SW480 (cell line): ENCODE measurements at regions not wholly inside any gene's neighbourhood (a gene's known extent, or its start where the extent isn't known, plus 50 kb on each side); places are given as distances from the start of the nearest gene placed in this dataset.

Experiments used
- DNase-seq: peaks from one replicate; pipeline ENCODE4 v3.0.0-alpha.2; 2016; ENCODE audit warnings: low spot score

GRCh38 chr18:22355598-22355997 lies 62.1 kb downstream of the CTAGE1 start:
- DNase-seq: no peak

DNA sequence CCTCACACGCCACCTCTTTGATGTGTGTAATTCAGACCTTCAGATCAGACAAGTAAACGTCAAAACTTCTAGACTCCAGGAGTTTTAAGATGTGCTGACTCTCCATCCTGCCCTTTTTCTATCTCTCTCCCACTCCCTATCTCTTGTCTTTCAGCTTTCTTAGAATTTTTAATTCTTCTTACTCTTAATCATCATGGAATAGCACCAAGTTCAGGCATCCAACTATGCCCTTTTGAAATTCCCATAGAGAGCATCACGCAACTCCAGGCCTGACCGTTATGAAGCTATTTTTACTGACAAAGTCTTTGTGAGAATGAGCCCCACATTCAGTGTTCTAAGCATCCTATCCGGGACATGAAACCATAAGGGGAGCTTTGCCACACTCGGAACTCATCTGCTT lies 62.6 kb downstream of the CTAGE1 start:
- DNase-seq: no peak

GRCh38 chr18:22349966-22350365 lies 67.7 kb downstream of the CTAGE1 start:
- DNase-seq: no peak

GRCh38 chr18:22349317-22349898 lies 68.3 kb downstream of the CTAGE1 start:
- DNase-seq: no peak

DNA sequence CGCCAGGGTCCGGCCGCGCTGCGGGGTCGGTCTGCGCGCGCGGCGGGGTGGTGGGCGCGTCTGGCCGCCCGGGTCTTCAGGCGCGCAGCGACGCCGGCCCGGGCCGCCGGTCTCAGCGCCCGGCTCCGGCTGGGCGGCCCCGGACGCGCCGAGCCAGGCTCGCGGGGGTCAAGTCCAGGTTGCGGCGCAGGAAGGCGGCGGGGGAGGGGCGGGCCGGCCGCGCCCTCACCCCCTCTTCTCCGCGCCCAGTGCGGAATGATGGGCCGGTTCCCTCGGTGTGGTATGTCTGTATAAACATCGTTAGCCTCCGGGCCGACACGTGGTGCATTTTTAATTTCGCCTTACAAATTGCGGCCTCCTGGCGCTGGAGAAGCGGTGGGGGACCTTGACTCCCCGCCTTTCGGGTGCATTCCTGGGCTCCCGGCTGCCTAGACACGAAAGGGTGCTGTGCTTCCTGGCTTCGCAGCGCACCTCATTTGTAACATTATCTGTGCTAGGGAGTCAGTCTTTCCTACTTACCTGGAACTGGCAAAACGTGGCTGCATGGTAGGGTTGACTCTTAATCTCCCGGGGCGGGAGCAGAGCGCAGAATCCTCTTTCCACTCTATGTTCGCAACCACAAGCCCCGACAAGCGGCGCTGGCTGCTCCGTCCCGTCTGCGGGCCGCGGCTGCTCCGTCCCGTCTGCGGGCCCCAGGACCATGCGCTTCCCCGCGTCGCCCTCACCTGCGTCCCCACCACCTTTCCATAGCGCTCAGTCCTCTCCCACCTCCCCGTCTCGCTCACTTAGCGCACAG lies 69.0 kb downstream of the CTAGE1 start:
- peak; percentile 42 for DNase-seq

- DNase-seq: peak; percentile 3
Observed at GRCh38 chr18:22347606-22348511, 69.9 kb downstream of the CTAGE1 start.

GRCh38 chr18:22346953-22347605 lies 70.6 kb downstream of the CTAGE1 start:
- no peak for DNase-seq

DNA sequence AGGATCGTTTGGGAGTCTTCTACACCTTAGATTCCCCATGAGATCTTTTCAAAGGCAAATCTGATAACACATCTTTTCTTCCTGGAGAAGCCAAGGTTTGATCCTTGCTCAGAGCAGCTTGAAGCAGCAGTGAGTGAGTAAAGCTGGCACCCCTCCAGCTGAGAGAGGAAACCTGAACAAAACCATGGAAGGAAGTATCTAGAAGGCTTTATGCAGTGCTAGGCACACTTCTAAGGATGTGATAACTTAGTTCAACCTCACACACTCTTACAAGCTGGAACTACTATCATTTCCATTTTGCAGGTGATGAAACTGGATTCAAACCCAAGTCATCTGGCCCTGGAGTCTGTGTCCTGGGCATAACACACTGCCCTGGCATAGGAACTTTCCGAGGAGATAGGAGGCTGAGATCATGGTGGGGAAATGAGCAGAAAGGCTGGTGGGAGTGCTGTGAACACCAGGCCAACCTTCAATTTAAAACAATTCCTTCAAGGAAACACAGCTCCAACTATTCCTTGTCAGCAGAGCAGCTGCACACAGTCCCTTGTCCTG lies 71.2 kb downstream of the CTAGE1 start:
- no peak for DNase-seq

DNA sequence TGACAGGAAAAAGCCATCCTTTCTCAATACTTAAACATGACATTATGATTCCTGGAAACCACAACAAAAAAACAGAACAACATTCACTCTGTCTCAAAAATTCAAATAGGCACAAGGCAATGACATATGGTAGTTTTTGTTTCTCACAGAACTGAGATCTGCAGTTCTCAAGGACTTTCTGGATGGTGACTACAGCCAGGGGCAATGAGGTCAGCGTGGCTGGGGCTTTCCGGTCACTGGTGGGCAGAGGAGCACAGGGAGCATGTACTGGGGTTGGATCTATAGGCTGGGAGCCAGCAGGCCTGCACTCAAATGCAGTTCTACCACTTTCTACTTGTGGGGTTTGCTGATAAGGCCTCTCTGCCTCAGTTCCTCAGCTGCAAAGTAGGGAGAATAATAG lies 72.0 kb downstream of the CTAGE1 start:
- DNase-seq: no peak

DNA sequence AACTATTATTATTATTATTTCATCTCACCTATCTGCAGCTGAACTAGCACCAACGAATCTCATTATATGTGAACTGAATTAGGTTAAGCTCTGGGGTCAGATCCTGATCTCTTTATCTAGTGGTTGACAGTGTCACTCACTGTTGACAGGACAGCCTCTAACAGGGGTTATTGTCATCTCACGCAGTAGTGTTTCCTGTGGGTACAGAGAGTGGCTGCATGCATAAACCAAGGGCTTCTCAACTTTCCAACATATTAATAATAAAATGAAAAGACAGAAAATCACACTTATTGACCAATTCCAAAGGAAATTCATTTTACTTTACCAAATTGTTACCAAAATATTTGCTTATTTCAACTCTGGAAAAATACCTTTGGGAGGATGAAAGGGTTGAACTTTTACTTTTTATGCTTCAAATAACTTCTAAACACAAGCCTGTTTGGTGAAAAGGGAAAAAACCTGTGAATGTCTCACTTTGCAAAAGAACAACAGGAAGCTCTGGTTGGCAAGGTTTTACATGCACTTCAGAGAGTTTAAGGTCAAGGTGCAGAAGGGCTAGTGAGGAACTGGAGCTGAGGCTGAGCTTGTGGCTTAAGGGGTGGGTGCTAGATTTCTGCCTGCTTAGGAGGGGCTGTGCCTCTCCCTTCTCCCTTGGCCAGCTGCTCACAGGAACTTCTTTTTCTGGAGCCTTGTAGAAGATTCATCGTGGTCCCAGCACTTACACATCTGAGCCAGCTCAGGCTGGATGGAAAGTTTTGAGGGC lies 72.6 kb downstream of the CTAGE1 start:
- DNase-seq: no peak

DNA sequence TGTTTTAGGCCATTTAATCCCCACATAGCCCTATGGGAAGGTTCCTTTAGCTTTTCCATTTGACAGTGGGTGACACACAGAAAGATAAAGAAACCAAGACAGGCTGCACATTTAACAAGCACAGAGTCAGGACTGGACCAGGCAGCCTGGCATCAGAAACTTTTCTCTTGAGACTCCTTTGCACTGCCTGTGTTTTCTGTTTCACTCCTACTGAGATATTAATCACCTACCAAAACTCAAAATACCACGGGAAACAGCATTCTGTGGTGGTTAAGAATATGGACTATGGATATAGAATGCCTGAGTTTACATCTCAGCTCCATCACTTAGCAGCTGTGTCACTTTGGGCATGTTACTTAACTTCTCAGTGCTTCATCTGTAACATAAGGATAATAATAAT lies 73.3 kb downstream of the CTAGE1 start:
- DNase-seq: no peak

DNA sequence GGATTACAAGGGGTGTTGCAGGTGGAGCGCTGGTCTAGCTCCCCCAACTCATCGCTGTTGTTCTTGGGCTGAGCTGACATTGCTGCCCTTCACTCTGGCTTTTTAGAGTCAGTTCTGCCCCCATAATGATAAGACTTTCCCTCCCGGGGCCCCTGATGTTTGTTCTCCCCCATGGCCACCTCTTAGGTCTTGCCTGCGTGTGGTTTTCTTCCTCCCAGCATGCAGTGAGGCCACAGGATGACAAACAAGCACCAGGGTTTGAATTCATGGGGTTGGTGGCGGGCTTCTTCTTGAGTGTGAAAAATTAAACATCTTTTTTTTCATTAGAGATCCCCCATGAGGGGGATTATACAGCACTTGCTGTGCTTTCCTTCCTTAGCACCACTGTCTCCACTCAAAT lies 74.1 kb downstream of the CTAGE1 start:
- no peak for DNase-seq

DNA sequence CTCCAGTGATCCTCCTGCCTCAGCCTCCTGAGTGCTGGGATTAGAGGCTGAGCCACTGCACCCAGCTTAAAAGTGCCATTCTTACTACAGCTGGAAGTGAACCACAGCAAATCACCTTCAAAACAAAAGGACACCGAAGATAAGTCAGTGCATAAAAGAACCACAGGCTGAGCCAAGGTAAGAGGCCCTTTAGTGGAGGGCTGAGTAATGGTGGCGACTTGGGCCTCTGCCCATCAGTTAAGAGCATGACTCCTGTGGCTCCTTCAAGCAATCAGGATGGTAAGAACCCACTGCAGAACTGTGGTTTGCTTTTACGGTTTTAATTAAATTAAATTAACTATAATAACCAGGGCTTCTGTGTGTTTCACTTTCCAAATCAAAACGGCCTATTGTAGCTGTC lies 75.1 kb downstream of the CTAGE1 start:
- DNase-seq: no peak

DNA sequence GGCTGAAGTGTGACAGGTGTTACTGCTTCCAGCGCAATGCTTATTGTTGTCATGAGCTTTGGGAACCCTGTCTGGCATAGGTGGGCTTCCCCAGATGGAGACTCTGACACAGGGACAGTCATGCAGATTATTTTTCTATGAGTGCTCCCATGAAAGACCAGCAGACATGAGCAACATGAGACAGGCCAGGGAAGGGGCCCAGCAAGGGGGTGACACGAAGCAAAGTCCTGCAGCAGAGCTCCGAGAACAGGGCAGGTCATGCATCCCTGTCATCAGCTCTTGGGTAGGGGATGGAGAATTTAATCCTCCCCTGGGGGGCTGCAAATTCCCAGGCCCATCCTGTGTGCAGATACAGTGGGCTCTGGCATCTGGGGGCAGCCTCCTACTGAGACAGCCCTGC lies 77.4 kb downstream of the CTAGE1 start:
- DNase-seq: no peak

- no peak for DNase-seq
Observed at GRCh38 chr18:22339913-22340312, 77.8 kb downstream of the CTAGE1 start.

DNA sequence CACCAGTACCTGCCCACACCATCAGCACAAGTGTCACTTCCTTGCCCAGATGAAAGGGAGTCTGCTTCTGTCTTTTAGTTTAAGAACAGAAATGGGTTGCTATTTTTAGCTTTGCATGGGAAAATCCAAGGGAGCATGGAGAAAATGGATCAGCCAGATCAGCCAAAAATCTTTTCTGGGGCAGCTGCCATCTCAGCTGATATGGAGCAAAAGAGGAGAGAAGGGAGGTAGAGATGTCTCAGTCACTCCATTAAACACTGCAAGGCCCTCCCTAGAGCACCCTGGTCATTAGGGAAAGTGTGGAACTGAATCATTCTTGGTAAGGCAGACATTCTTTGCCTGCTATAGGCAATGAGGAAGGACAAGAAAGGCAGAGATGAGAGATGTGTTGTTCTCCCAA lies 79.9 kb downstream of the CTAGE1 start:
- DNase-seq: no peak

DNA sequence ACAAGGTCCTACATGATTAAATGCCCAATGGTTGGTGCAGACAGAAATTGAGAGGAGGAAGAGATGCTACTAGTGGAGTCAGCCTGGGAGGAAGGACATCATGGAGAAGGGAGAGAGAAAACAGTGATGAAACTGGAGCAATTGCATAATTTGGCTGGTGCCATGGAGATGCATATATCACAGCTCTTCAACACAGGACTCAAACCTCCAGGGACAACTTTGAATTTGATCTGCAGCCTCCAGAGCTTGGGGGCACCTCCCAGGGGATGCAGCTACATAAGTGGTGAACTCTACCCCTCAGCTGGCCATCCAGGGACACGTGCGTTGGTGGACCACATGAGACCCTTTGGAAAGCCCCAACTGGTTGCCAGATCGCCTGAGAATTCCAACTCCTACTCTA lies 80.4 kb downstream of the CTAGE1 start:
- no peak for DNase-seq

- no peak for DNase-seq
Observed at GRCh38 chr18:22336406-22336805, 81.3 kb downstream of the CTAGE1 start.

GRCh38 chr18:22335731-22336198 lies 82.0 kb downstream of the CTAGE1 start:
- no peak for DNase-seq

DNA sequence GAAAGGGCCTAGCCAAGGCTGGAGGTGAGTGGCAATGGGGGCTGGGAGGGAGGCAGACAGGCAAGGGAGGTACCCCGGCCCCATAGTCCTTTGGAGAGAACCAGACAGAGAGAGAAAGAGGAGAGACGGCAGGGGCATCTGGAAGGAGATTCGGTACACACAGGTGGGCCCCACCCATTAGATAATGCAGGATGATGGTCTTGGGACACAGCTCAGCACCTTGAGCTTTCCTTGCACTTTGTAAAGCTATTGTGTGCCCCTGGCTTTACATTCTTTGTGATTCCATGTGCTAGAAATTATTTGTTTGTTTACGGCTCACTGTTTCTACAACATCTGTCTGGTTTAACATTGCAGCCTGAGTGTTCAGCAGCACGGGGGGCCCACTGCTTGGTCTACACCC lies 83.1 kb downstream of the CTAGE1 start:
- no peak for DNase-seq

DNA sequence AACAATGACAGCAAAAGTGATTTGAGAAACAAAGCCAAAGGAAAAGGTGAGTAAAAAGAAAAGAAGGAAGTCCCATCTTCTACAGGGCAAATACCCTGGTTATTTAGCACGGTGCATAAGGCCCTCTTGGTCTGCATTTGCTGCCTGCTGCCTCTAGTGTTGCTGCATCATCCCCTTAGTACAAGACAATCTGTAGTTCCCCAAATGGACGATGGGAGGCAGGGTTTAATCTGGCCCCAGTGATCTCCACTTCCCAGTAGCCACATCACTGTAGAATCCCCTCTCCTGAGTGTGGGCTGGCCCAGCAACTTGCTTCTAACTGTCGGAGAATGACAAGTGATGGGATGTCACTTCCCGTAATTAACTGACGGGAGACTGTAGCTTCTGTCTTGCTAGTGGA lies 85.1 kb downstream of the CTAGE1 start:
- peak; percentile 7 for DNase-seq
